Adrenal gland (tissue), 5 donors: ENCODE measurements at regions not wholly inside any gene's neighbourhood (a gene's known extent, or its start where the extent isn't known, plus 50 kb on each side); places are given as distances from the start of the nearest gene placed in this dataset.

Source experiments
- CTCF ChIP-seq, 6 experiments: fragments of 450-650 bp in 4 of 6; fragments of 200-600 bp in 2 of 6; sonication (generic) in 1 of 6; IDR thresholded peaks; 1 replicate in 5 of 6; 2 replicates in 1 of 6; pipeline versions ENCODE4 v1.5.1 to v1.8.0; 2016 to 2021; ENCODE audit warnings: antibody characterized with exemption in 6 of 6, mild to moderate bottlenecking in 2 of 6, moderate library complexity in 1 of 6
- POLR2A ChIP-seq, 2 donors: fragments of 450-650 bp; IDR thresholded peaks; one replicate each; pipeline ENCODE4 v1.6.1; 2017; ENCODE audit warnings: antibody characterized with exemption in 2 of 2, mild to moderate bottlenecking in 2 of 2, moderate library complexity in 1 of 2
- donor health status: DM: no; HTN: no; CAD: no.

GRCh38 chrX:33808636-33809035 lies 323.5 kb downstream of the FAM47A start:
- TF ChIP-seq POLR2A (IDR thresholded peaks at IDR 0.05) (no peak), CTCF (IDR thresholded peaks at IDR 0.05) (no peak)
